ENCODE measurements at regions not wholly inside any gene's neighbourhood (a gene's known extent, or its start where the extent isn't known, plus 50 kb on each side); places are given as distances from the start of the nearest gene placed in this dataset.
"Not testable (repeated sequence)": the region's sequence is repeated elsewhere in the genome, so short reads cannot be mapped to it uniquely, and the experiment has no call there.

GRCh38 chr4:164095313-164096110 lies 601.0 kb downstream of the TMA16 start:
- no peak for DNase-seq (ENCODE audit: low read depth)

DNA sequence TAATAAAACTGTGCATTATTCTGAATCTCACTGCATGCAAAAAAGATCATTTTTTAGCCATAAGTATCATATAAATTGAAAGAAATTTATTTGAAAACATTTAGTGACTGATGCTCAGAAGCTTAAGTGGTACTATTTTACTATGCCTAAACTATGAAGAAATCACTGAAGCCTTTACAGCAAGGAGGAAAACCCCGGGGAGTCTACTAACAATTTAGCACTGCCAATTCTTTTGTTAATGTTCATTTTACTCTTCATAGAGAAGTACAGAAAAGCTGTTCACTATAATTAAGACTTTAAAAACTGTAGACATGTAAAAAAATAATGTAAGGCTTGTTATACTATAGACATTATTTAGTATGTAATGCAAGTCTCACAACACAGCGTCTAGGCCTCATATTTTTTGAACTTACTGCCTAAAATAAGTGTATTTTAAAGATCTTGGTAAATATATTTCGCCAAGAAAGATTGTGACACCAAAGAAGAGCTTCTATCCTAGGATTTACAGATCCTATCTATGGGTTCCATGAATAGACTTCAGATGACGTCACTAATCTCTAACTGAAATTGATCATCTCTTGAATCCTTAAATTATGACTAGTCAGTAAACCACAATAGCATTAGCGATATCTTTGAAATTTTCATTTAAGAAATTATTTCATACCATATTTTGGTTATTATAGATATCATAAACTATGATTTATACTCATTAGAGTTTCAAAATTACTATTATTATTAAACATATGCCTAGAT lies 602.5 kb downstream of the TMA16 start:
- no peak for DNase-seq (ENCODE audit: low read depth)

DNA sequence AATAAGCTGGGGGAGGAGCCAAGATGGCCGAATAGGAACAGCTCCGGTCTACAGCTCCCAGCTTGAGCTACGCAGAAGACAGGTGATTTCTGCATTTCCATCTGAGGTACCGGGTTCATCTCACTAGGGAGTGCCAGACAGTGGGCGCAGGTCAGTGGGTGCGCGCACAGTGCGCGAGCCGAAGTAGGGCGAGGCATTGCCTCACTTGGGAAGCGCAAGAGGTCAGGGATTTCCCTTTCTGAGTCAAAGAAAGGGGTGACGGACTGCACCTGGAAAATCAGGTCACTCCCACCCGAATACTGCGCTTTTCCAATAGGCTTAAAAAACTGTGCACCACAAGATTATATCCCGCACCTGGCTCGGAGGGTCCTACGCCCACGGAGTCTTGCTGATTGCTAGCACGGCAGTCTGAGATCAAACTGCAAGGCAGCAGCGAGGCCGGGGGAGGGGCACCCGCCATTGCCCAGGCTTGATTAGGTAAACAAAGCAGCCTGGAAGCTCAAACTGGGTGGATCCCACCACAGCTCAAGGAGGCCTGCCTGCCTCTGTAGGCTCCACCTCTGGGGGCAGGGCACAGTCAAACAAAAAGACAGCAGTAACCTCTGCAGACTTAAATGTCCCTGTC lies 606.4 kb downstream of the TMA16 start:
- not testable (repeated sequence) for DNase-seq (ENCODE audit: low read depth)

DNA sequence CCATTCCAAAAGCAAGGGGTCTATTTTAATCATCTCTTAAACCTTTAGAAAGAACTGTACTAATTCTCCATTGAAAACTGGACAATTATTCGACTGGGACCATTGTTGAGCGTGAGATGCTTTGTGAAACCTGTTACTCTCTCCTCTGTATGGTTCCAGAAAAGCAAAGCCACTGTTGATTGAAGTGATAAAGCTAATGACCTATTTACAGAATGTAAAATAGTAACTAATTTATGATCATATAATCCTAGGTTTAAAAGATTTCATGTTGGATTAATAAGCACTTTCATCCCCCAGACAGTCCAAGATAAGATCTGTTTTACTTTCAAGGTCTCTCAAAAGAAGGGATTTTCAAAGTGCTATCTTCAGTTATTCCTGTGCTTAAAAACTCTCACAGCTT lies 614.5 kb downstream of the TMA16 start:
- DNase-seq (ENCODE audit: low read depth), result no peak

- DNase-seq (ENCODE audit: low read depth), result no peak
These were observed 615.0 kb downstream of the TMA16 start for GRCh38 chr4:164109503-164109902.

DNA sequence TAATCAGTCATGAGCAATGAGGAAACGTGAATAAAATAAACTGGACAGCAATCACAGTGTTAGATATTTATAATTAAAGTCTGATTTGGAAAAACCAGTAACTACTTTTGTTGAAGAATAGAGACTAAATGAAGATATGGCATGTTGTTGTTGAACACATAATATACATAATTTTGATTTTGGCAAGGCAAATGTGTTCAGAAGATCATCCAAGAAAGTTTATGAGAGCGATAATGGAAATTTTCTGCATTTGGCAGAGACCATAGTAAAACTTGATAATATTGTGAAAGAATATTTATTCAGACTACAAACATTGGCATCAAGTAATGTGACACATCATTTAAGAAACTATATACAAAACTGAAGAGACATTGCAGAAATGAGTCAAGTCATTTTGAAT lies 620.7 kb downstream of the TMA16 start:
- no peak for DNase-seq (ENCODE audit: low read depth)

DNA sequence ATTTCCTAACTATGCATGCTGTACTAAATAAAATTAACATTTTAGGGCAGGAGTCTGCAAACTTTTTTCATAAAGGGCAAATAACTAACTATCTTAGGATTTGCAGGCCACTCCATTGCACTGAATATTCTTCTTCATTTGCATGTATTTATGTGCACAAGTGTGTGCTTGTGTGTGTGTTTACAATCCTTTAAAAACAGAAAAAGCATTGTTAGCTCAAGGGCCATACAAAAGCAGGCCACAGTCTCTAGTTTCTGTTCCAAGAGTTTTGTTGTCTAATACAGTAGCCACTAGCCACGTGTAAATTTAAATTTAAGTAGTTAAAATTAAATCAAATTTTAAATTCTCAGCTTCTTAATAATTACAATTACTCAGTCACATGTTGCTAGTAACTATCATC lies 621.8 kb downstream of the TMA16 start:
- no peak for DNase-seq (ENCODE audit: low read depth)

- no peak for DNase-seq (ENCODE audit: low read depth)
These were observed 619.5 kb upstream of the SMIM31 start for GRCh38 chr4:164134388-164134787.

- no peak for DNase-seq (ENCODE audit: low read depth)
These were observed 617.7 kb upstream of the SMIM31 start for GRCh38 chr4:164136180-164136616.

DNA sequence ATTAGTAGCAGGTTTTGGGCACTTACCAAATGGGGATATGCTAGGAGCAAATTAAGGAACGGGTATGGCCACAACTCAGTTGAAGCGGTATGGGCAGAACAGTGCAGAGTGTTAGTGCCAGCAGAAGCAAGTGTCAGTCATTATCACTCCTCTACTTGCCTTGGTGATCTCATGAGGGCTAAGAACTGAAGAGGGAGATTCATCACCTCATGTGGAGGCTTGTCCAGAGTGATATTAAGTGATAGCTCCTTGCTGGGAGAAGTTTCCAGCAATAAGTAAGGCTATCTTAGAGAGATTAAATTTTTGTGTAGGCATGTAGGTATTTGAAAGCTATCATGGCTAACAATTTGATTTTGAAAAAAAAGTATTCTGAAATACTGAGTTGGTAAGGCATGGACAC lies 615.4 kb upstream of the SMIM31 start:
- no peak for DNase-seq (ENCODE audit: low read depth)

- no peak for DNase-seq (ENCODE audit: low read depth)
These were observed 614.6 kb upstream of the SMIM31 start for GRCh38 chr4:164139291-164139690.

GRCh38 chr4:164141755-164142375 lies 612.1 kb upstream of the SMIM31 start:
- not testable (repeated sequence) for DNase-seq (ENCODE audit: low read depth)

GRCh38 chr4:164154416-164154815 lies 599.5 kb upstream of the SMIM31 start:
- DNase-seq (ENCODE audit: low read depth), result no peak

DNA sequence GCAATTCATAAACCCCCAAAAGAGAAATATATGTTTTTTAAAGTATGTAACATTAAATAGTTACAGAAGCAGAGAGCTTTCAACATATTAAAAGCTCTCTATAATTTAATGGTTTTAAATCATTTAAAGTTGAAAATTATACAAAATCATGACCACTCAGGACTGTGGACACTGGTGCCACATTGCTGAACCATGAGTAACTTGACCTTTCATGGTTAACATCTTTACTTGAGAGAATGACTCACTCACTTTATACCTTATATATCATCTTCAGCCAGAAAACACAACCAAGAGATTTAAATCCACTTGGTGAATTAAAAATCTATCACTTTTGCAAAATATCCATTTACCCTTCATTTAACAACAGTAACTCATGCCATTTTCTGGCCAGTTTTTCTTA lies 584.3 kb upstream of the SMIM31 start:
- no peak for DNase-seq (ENCODE audit: low read depth)

DNA sequence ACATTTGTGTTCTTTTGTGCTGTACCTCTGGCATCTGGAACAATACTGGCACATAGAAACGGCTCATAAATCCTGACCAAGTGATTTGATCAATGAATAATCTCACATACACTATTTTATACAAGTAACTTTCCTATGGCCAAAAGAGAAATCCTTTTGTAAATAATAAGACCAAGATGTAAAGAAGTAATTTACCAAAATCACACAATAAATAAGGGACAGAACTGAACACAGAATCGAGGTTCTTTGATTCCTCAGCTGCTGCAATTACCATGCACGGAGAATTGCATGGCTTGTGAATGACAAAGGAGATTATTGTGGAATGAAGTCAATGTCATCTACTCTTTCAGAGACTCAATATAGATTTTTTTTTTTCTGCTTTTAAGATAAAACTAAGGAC lies 576.8 kb upstream of the SMIM31 start:
- no peak for DNase-seq (ENCODE audit: low read depth)

DNA sequence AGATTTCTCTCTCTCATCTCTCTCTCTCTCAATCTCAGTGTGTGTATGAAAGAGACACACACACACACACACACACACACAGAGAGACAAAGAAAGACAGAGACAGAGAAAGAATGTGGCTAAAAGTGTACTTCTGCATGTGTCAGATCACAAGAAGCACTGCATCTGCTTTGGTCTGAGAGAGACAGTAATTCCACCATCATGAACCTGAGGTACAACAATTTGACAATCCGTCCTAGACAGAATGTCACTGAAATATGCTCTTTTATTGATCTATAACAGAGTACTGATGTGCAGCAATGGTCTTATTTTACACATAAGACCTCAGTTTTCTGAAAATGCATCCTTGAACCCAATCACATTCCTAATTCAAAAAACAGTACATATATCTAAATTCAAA lies 576.2 kb upstream of the SMIM31 start:
- no peak for DNase-seq (ENCODE audit: low read depth)

DNA sequence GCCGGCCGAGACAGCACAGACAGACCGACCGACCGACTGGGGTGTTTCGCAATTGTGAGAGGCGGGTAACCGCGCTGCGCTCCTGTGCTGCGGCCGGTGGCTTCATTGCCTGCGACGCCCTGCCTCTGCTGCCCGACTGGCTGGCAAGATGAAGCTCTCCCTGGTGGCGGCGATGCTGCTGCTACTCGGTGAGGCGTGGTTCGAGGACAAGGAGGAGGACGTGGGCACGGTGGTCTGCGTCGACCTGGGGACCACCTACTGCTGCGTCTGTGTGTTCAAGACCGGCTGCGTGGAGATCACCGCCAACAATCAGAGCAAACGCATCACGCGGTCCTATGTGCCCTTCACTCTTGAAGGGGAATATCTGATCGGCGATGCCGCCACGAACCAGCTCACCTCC lies 565.7 kb upstream of the SMIM31 start:
- DNase-seq (ENCODE audit: low read depth), result no peak

- DNase-seq (ENCODE audit: low read depth), result no peak
These were observed 561.1 kb upstream of the SMIM31 start for GRCh38 chr4:164192844-164193243.

GRCh38 chr4:164193676-164194075 lies 560.3 kb upstream of the SMIM31 start:
- no peak for DNase-seq (ENCODE audit: low read depth)

DNA sequence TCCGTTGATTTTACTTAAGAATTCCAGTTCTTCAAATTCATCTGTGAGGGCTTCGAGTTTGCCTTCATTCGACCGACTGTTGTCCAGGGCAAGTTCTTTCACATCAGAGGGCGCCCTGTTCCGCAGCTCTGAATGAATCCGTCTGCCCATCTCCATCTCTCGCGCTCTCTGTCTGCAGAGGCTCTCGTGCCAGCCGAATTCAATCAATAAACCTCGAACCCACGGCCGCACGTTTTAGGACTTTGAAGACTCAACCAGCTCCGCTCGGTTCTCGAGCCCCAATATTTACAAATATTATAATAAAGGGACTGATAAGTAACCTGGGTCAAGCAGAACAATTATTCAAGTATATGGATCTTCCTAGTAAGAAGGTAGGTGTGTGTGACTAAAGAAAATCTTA lies 556.4 kb upstream of the SMIM31 start:
- no peak for DNase-seq (ENCODE audit: low read depth)

- DNase-seq (ENCODE audit: low read depth), result no peak
These were observed 550.5 kb upstream of the SMIM31 start for GRCh38 chr4:164203476-164203875.

GRCh38 chr4:164204434-164204833 lies 549.5 kb upstream of the SMIM31 start:
- DNase-seq (ENCODE audit: low read depth), result no peak

GRCh38 chr4:164207460-164207859 lies 546.5 kb upstream of the SMIM31 start:
- no peak for DNase-seq (ENCODE audit: low read depth)

All from activated T-cell treated with anti-CD3 and anti-CD28 coated beads for 24 hours (primary cell).